ENCODE measurements at regions not wholly inside any gene's neighbourhood (a gene's known extent, or its start where the extent isn't known, plus 50 kb on each side); places are given as distances from the start of the nearest gene placed in this dataset.

- no peak overlapping the region for H3K4me3 ChIP-seq (ENCODE audit: insufficient read depth, low read depth, low read length)
- Mint-ChIP-seq H3K27me3 (ENCODE audit: low read depth, unreplicated experiment) (no peaks in the 10 kb centered on the region), H3K36me3 (ENCODE audit: low read depth, unreplicated experiment) (no peaks in the 10 kb centered on the region), H3K27ac (ENCODE audit: unreplicated experiment) (no peak overlapping the region), H3K4me1 (ENCODE audit: low read depth, unreplicated experiment) (peaks cover 13% of the 10 kb centered on the region), H3K4me3 (ENCODE audit: unreplicated experiment) (no peak overlapping the region), H3K9me3 (ENCODE audit: unreplicated experiment) (peaks cover 1% of the 10 kb centered on the region)
- no peaks in the 10 kb centered on the region for H4K20me1 ChIP-seq (ENCODE audit: insufficient read depth, low read length)
- TF ChIP-seq EZH2 (IDR thresholded peaks at IDR 0.05; ENCODE audit: insufficient read depth, low read length) (no peak), CTCF (IDR thresholded peaks at IDR 0.05; ENCODE audit: insufficient read depth, low read depth, low read length) (no peak)
- no peak overlapping the region for H2AFZ ChIP-seq (ENCODE audit: low read depth, low read length)
- H3K4me1 ChIP-seq (ENCODE audit: insufficient read depth, low read length) = no peaks in the 10 kb centered on the region
- H3K9ac ChIP-seq (ENCODE audit: low read length) = no peak overlapping the region
- H3K9me3 ChIP-seq (ENCODE audit: insufficient read depth, low read depth, low read length) = no peaks in the 10 kb centered on the region
- no peak for DNase-seq (ENCODE audit: low read depth)
- H3K4me2 ChIP-seq (ENCODE audit: low read length) = no peak overlapping the region
- H3K79me2 ChIP-seq (ENCODE audit: insufficient read depth, low read length) = no peaks in the 10 kb centered on the region
- no peaks in the 10 kb centered on the region for H3K27me3 ChIP-seq (ENCODE audit: insufficient read depth, low read length)
- no peak overlapping the region for H3K27ac ChIP-seq (ENCODE audit: low read depth, low read length)
- FAIRE-seq = no peak
- H3K36me3 ChIP-seq (ENCODE audit: insufficient read depth, low read length) = no peaks in the 10 kb centered on the region
These were observed 164.6 kb downstream of the KLF5 start for GRCh38 chr13:73223372-73223781.

GRCh38 chr13:73222627-73223305 is 164.0 kb downstream of the KLF5 start:
- Histone ChIP-seq H3K9me3 (ENCODE audit: insufficient read depth, low read depth, low read length) (no peaks in the 10 kb centered on the region), H3K27ac (ENCODE audit: low read depth, low read length) (no peak overlapping the region), H4K20me1 (ENCODE audit: insufficient read depth, low read length) (no peaks in the 10 kb centered on the region), H3K4me1 (ENCODE audit: insufficient read depth, low read length) (no peaks in the 10 kb centered on the region), H3K36me3 (ENCODE audit: insufficient read depth, low read length) (no peaks in the 10 kb centered on the region), H3K79me2 (ENCODE audit: insufficient read depth, low read length) (no peaks in the 10 kb centered on the region), H3K4me3 (ENCODE audit: insufficient read depth, low read depth, low read length) (no peak overlapping the region), H2AFZ (ENCODE audit: low read depth, low read length) (no peak overlapping the region), H3K27me3 (ENCODE audit: insufficient read depth, low read length) (no peaks in the 10 kb centered on the region), H3K9ac (ENCODE audit: low read length) (no peak overlapping the region), H3K4me2 (ENCODE audit: low read length) (no peak overlapping the region)
- no peak for DNase-seq (ENCODE audit: low read depth)
- H3K4me3 Mint-ChIP-seq (ENCODE audit: unreplicated experiment) = no peak overlapping the region
- no peak for TF ChIP-seq CTCF (IDR thresholded peaks at IDR 0.05; ENCODE audit: insufficient read depth, low read depth, low read length)
- TF ChIP-seq EZH2 (IDR thresholded peaks at IDR 0.05; ENCODE audit: insufficient read depth, low read length) = no peak
- H3K9me3 Mint-ChIP-seq (ENCODE audit: unreplicated experiment) = peaks cover 1% of the 10 kb centered on the region
- no peaks in the 10 kb centered on the region for H3K27me3 Mint-ChIP-seq (ENCODE audit: low read depth, unreplicated experiment)
- H3K27ac Mint-ChIP-seq (ENCODE audit: unreplicated experiment) = no peak overlapping the region
- H3K36me3 Mint-ChIP-seq (ENCODE audit: low read depth, unreplicated experiment) = no peaks in the 10 kb centered on the region
- peaks cover 13% of the 10 kb centered on the region for H3K4me1 Mint-ChIP-seq (ENCODE audit: low read depth, unreplicated experiment)
- FAIRE-seq = no peak

- Histone ChIP-seq H3K4me2 (ENCODE audit: low read length) (no peak overlapping the region), H3K9ac (ENCODE audit: low read length) (no peak overlapping the region), H3K36me3 (ENCODE audit: insufficient read depth, low read length) (no peaks in the 10 kb centered on the region), H3K4me1 (ENCODE audit: insufficient read depth, low read length) (peaks cover 4% of the 10 kb centered on the region), H3K9me3 (ENCODE audit: insufficient read depth, low read depth, low read length) (no peaks in the 10 kb centered on the region), H2AFZ (ENCODE audit: low read depth, low read length) (no peak overlapping the region), H3K27me3 (ENCODE audit: insufficient read depth, low read length) (no peaks in the 10 kb centered on the region), H3K27ac (ENCODE audit: low read depth, low read length) (no peak overlapping the region), H4K20me1 (ENCODE audit: insufficient read depth, low read length) (no peaks in the 10 kb centered on the region), H3K4me3 (ENCODE audit: insufficient read depth, low read depth, low read length) (no peak overlapping the region), H3K79me2 (ENCODE audit: insufficient read depth, low read length) (no peaks in the 10 kb centered on the region)
- no peak overlapping the region for H3K27ac Mint-ChIP-seq (ENCODE audit: unreplicated experiment)
- H3K27me3 Mint-ChIP-seq (ENCODE audit: low read depth, unreplicated experiment) = no peaks in the 10 kb centered on the region
- peaks cover 17% of the 10 kb centered on the region for H3K4me1 Mint-ChIP-seq (ENCODE audit: low read depth, unreplicated experiment)
- H3K4me3 Mint-ChIP-seq (ENCODE audit: unreplicated experiment) = no peak overlapping the region
- DNase-seq (ENCODE audit: low read depth) (no peak), FAIRE-seq (no peak)
- TF ChIP-seq CTCF (IDR thresholded peaks at IDR 0.05; ENCODE audit: insufficient read depth, low read depth, low read length) = no peak
- no peak for TF ChIP-seq EZH2 (IDR thresholded peaks at IDR 0.05; ENCODE audit: insufficient read depth, low read length)
- no peaks in the 10 kb centered on the region for H3K36me3 Mint-ChIP-seq (ENCODE audit: low read depth, unreplicated experiment)
- peaks cover 1% of the 10 kb centered on the region for H3K9me3 Mint-ChIP-seq (ENCODE audit: unreplicated experiment)
These were observed 162.3 kb downstream of the KLF5 start for GRCh38 chr13:73220966-73221720.
